Endothelial cell of umbilical vein (primary cell): ENCODE measurements at regions not wholly inside any gene's neighbourhood (a gene's known extent, or its start where the extent isn't known, plus 50 kb on each side); places are given as distances from the start of the nearest gene placed in this dataset.

Source experiments
- POLR2A ChIP-seq: IDR thresholded peaks from 2 replicates; pipeline ENCODE4 v1.6.1; 2012; ENCODE audit warnings: low read depth, mild to moderate bottlenecking, control low read depth, low read length
- TF ChIP-seq, protein P1 (sequence below), 2 donors: IDR thresholded peaks; 1 replicate in 1 of 2; 2 replicates in 1 of 2; pipeline ENCODE4 v1.5.1; 2011; ENCODE audit warnings: low read length in 2 of 2, mild to moderate bottlenecking in 2 of 2, moderate library complexity in 2 of 2, control low read depth in 1 of 2, inconsistent platforms in 1 of 2, low read depth in 1 of 2; ENCODE audit not compliant: insufficient read depth in 1 of 2; ENCODE audit errors: extremely low read depth in 1 of 2

DNA sequence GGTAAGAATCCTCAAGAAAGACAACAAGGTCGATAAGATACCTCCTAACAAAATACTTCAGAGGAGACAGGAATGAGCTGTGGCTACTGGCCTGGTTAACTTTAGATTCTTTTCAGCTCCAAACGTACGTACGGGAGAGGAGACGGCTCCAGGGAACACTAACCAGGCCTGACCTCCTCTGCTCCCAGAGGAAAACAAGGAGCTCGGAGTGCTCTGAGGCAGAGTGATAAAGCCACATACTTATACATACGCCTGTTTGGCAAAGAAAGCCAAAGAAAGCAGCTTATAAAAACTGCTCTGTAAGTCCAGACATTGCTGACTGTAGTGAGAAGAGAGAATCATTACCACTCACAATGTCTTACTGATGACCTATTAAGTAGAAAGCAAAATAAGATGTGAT lies 263.9 kb downstream of the MZT1 start:
- TF ChIP-seq, protein P1, sequence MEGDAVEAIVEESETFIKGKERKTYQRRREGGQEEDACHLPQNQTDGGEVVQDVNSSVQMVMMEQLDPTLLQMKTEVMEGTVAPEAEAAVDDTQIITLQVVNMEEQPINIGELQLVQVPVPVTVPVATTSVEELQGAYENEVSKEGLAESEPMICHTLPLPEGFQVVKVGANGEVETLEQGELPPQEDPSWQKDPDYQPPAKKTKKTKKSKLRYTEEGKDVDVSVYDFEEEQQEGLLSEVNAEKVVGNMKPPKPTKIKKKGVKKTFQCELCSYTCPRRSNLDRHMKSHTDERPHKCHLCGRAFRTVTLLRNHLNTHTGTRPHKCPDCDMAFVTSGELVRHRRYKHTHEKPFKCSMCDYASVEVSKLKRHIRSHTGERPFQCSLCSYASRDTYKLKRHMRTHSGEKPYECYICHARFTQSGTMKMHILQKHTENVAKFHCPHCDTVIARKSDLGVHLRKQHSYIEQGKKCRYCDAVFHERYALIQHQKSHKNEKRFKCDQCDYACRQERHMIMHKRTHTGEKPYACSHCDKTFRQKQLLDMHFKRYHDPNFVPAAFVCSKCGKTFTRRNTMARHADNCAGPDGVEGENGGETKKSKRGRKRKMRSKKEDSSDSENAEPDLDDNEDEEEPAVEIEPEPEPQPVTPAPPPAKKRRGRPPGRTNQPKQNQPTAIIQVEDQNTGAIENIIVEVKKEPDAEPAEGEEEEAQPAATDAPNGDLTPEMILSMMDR (IDR thresholded peaks at IDR 0.05; ENCODE audit: extremely low read depth in 1 of 2, insufficient read depth in 1 of 2, low read depth in 1 of 2, low read length in 2 of 2), result no peak
- no peak for TF ChIP-seq POLR2A
